Glomerular visceral epithelial cell (primary cell): ENCODE measurements at regions not wholly inside any gene's neighbourhood (a gene's known extent, or its start where the extent isn't known, plus 50 kb on each side); places are given as distances from the start of the nearest gene placed in this dataset.
"Not testable (repeated sequence)": the region's sequence is repeated elsewhere in the genome, so short reads cannot be mapped to it uniquely, and the experiment has no call there.

ENCODE experiments used
- DNase-seq: peaks from one replicate; pipeline ENCODE4 v3.0.0-alpha.2; 2016; ENCODE audit errors: extremely low spot score

- no peak for DNase-seq
Measured at GRCh38 chr17:74115586-74115985, 87.9 kb upstream of the RPL38 start.

DNA sequence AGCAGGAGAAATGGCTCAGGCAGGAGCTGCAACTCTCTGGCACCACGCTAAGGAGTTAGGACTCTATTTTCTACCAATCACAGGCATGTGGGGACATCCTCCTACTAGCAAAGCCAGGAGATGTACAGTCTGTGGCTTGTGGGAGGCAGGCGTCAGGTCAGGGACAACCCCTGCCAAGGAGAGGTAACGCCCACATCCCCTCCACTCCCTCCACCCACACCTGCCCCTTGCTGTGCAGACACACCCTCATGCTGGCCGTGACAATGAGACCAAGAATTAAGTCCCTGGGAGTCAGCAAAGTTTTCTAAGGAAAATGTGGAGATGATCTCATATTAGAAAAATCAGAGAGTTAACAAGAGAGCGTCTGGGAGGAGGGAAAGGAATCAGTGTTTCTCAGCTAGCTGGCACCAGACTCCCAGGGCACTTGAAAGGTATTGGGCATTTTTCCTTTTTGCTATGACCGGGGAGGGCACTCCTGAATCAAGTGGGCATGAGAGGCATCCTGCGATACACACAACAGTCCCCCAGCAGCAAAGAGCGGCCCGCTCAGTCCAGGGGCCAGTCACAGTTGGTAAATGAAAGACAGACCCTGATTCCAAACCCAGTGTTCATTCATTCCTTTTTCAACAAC lies 87.3 kb upstream of the RPL38 start:
- DNase-seq: no peak

DNA sequence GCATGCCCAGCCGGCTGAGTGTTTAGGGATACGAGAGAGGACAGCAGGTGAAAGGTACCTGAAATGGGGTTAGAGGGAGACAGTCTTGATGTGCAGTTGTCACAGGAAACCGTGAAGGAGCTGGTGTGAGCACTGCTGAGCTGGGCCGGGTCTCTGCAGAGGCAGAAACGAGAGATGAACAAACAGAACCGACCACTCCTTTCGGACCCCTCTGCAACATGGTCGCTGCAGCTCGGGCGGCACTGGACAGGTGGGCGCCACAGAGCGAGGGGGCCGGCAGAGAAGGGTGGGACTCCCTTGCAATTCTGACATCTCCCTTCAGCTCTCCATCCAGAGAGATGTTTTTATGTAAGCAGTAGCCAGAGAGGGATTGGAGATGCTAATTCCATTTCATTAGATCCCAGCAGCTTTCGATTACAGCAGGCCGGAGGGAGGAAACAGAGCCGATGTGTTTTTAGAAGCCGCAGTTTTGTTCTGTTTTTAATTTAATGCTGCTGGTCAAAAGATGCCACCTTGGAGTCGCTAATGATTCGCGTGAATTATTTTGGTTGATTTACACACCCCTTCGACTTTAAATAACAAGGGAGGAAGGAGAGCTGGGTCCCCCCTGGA lies 86.3 kb upstream of the RPL38 start:
- DNase-seq: no peak

- no peak for DNase-seq
Measured at GRCh38 chr17:74117999-74118421, 85.5 kb upstream of the RPL38 start.

DNA sequence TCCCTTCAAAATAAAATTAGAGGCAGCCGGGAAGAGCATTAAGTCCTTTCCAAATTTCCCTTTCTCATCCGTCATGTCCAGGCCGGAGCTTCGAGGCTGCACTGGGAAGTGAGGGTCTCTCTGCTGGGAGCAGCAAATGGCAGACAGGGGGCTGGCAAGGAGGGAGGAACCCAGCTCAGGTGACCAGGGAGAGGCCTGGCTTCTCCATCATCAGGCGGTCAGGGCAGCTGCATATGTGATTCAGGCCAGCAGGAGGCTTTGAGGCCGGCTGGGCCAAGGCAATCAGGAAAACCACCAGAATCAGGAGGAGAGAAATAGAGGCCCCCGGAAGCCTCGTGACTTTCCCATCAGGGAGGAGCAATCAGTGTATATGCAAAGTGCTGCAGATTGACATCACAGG lies 85.0 kb upstream of the RPL38 start:
- no peak for DNase-seq

- DNase-seq: no peak
Measured at GRCh38 chr17:74119049-74119580, 84.4 kb upstream of the RPL38 start.

DNA sequence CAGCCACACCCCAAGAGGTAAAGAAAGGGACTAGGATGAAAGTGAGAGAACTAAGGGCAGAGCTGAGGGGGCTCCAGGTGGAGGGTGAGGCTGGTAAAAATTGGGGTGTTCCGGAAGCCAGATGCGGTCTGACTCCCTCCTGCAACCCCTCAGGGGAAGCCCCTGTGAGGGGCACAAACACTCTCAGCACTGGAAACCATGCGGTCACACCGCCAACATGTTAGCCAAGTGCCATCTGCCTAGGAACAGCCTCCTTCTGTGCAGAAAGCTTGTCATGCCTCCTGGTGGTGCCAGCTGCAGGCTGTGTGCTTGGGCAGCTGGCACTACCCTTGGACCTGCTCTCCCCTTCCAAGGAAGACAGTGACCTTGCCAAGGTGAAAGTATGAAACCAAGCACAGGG lies 83.5 kb upstream of the RPL38 start:
- no peak for DNase-seq

GRCh38 chr17:74123350-74123749 lies 80.1 kb upstream of the RPL38 start:
- no peak for DNase-seq

GRCh38 chr17:74123866-74124444 lies 79.5 kb upstream of the RPL38 start:
- no peak for DNase-seq

- DNase-seq: no peak
Measured at GRCh38 chr17:74125156-74125555, 78.3 kb upstream of the RPL38 start.

- no peak for DNase-seq
Measured at GRCh38 chr17:74126179-74126900, 77.1 kb upstream of the RPL38 start.

DNA sequence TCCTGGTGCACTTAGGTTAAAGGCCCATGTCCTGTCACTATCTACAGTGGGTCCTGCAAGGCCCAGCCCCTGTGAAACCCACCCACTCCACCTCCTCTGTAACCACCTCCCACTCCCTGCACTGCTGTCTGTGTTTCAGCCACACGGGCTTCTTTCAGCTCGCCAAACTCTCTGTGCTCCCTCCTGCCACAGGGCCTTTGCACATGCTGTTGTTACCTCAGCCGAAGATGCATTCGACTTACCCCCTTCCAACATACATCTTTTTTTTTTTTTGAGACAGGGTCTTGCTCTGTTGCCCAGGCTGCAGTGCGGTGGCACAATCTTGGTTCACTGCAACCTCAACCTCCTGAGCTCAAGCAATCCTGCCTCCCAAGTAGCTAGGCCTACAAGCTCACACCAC lies 76.5 kb upstream of the RPL38 start:
- no peak for DNase-seq

- no peak for DNase-seq
Measured at GRCh38 chr17:74128456-74129211, 74.8 kb upstream of the RPL38 start.

- DNase-seq: not testable (repeated sequence)
Measured at GRCh38 chr17:74129800-74130199, 73.7 kb upstream of the RPL38 start.

DNA sequence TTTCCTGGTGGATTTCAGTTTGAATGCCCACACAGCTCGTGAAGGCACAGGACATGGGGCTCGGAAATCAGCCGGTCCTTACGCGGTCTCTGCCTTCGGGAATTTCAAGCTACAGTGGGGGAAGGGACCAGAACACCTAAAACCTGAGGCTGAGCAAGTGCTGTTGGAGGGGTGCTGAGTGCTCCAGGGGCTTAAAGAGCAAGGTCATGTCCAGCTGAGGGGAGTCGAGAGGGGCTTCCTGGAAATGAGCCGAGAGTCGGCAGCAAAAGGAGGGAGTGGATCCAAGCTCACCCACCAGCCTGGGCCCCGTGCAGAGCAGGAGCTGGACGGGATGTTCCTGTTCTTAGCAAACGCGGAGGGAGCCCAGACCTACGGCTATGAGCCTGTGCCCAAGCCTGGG lies 73.2 kb upstream of the RPL38 start:
- DNase-seq: no peak

- DNase-seq: no peak
Measured at GRCh38 chr17:74130841-74131240, 72.6 kb upstream of the RPL38 start.

DNA sequence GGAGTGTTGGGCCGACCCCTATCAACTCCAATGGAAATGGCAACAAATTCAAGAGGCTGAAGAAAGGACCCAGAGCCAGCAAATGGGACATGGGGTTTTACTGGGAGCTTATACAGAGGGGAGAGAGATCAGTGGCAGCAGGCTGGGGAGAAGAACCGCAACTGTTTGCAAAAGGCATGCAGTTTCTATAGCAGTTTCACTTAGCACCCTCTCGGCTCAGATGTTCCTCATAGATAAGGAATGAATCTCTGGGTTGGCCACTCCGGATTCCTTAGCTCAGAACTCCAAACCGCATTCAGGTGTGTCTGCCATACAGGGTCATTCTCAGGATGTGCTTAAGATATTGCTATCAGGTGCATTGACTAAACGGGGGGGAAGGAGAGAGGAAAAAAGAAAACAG lies 71.1 kb upstream of the RPL38 start:
- no peak for DNase-seq

DNA sequence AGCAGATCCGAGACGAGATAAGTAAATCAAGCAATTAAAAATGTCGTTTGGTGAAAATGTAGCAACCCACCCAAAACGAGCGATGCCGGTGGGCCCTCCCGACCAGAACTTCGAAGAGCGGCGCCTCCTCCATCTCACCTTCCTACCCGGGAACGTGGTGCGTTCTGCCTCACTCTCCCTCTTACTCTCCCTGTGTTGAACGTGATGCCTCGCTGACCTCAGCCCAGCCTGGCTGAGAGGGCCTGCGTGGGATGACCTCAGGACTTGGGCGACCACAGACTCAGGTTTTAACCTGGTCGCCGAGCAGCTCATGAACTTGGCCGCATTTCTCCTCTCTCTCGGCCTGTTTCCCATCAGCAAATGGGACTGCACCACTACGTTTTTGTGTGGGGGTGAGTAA lies 69.7 kb upstream of the RPL38 start:
- no peak for DNase-seq

DNA sequence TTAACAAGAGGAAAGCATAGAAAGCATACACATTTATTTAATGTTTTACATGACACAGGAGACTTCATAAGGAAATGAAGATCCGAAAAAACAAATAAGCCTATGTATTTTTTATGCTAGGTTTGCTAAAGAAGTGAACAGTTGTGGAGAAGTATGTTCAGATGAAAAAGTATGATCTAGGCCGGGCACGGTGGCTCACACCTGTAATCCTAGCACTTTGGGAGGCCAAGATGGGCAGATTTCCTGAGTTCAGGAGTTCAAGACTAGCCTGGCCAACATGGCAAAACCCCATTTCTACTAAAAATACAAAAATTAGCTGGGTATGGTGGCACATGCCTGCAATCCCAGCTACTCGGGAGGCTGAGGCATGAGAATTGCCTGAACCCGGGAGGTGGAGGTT lies 69.2 kb upstream of the RPL38 start:
- not testable (repeated sequence) for DNase-seq

GRCh38 chr17:74134991-74135390 lies 68.5 kb upstream of the RPL38 start:
- no peak for DNase-seq

DNA sequence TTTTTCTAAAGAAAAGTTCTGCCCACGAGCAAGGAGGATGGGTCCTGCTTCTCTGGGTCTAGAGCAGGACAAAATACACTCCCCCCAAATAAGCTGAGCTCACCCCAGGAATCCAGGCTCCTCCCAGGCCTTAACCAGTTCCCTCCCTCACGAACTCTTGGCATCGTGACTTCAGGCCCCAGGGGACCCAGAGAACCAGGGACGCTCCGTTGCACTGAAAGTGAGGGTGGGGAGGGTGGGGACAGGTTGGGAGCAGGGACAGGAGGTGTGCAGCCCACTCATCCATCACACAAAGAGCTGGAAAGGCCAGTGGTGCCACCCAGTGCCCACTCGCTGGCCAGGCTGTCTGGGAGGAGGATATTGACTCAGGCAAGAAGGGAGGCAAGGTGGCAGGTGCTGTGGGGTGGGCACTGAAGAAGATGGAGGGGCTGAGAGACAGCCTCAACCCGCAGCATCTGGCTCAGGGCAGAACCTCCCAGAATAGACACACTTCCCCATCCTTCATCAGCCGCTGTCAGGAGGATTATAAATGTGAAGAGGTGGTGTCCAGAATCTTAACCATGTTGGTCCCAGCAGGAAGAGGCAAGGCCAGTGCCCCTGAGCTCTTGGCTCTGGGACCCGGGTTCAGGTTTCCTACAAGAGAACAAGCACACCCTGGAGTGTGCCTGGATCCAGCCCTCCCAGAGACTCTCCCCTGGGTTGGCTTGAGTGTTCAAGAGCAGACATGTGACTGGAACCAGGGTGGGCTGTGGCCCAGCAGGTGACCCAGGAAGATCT lies 67.9 kb upstream of the RPL38 start:
- no peak for DNase-seq
